ENCODE measurements at regions not wholly inside any gene's neighbourhood (a gene's known extent, or its start where the extent isn't known, plus 50 kb on each side); places are given as distances from the start of the nearest gene placed in this dataset.
"Not testable (repeated sequence)": the region's sequence is repeated elsewhere in the genome, so short reads cannot be mapped to it uniquely, and the experiment has no call there.

DNA sequence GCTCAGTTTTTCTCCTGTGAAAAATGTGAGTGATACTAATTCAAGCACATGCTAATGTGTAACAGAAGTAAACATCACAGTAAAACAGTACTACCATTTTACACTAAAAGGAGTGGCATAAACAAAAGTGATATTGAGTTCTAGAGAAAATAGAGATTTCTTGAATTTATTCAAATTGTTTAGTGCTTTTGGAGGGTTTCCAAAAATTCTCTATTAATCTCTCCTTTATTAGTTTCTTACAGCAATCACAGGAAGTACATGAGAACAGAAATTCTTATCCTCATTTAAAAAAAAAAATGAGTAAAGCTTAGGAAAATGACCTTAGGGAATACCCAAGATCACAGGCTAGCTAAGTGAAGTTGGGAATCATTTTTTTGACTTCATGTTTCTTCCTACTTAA is 459.7 kb upstream of the GALNTL6 start:
- no peak for DNase-seq (ENCODE audit: low read depth)
- TF ChIP-seq, protein P1, sequence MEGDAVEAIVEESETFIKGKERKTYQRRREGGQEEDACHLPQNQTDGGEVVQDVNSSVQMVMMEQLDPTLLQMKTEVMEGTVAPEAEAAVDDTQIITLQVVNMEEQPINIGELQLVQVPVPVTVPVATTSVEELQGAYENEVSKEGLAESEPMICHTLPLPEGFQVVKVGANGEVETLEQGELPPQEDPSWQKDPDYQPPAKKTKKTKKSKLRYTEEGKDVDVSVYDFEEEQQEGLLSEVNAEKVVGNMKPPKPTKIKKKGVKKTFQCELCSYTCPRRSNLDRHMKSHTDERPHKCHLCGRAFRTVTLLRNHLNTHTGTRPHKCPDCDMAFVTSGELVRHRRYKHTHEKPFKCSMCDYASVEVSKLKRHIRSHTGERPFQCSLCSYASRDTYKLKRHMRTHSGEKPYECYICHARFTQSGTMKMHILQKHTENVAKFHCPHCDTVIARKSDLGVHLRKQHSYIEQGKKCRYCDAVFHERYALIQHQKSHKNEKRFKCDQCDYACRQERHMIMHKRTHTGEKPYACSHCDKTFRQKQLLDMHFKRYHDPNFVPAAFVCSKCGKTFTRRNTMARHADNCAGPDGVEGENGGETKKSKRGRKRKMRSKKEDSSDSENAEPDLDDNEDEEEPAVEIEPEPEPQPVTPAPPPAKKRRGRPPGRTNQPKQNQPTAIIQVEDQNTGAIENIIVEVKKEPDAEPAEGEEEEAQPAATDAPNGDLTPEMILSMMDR (IDR thresholded peaks at IDR 0.05; ENCODE audit: low read depth, low read length, missing control alignments): no peak
- H3K4me3 ChIP-seq (ENCODE audit: low read depth, low read length): no peak overlapping the region

DNA sequence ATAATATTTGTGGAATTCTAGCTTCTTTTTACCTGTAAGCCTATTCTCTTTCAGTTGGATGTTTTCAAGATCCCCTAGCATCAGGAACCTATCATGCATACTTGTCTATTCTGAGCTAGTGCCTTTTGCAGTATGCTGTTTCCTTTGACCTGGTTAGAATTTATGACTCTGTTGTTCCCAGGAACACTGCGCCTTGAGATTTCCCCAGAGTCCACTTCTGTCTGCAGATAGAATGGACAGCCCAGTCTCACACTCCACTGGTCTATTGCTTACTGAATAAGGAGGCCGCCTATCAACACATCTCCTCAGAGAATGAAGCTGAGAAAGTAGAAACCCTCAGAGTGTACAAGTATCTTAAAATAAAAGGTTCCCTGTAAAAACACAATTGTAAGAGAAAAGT is 465.1 kb upstream of the GALNTL6 start:
- DNase-seq (ENCODE audit: low read depth): no peak
- TF ChIP-seq, protein P1 (IDR thresholded peaks at IDR 0.05; ENCODE audit: low read depth, low read length, missing control alignments): no peak
- H3K4me3 ChIP-seq (ENCODE audit: low read depth, low read length): no peak overlapping the region

DNA sequence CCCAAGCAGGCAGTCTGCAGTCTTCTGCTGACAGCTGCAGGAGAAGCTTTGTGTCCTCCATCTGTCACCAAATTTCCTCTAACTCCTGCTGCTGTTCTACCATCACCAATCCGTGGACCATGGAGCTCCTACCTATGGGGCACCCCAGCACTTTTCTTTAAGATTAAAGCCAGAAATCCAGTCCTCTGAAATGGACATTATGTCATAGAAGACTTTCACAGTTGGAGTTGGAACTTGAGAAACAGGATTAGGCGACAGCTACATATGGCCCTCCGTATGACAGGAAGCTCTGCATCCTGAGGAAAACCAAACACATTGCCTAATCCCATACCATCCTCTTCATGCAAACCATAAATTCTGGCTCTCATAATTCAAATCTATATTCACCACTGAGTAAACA is 470.6 kb upstream of the GALNTL6 start:
- no peak overlapping the region for H3K4me3 ChIP-seq (ENCODE audit: low read depth, low read length)
- TF ChIP-seq, protein P1 (IDR thresholded peaks at IDR 0.05; ENCODE audit: low read depth, low read length, missing control alignments): no peak

DNA sequence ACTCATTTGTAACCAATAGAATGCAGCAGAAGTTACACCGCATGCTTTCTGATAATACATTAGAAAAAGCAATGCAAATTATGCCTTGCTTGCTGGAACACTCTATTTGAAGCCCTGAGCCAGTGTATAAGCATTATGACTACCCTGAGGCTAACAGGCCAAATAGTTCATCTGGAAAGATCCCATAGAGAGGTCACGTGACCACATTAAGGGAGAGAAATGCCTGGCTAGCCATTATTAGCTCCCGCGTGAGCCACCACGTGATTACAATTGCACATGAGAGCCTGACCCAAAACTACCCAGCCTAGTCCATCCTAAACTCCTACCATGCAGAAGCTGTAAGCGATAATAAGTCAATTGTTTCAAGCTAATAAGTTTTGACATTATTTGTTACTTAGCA is 472.9 kb upstream of the GALNTL6 start:
- no peak overlapping the region for H3K4me3 ChIP-seq (ENCODE audit: low read depth, low read length)
- TF ChIP-seq, protein P1 (IDR thresholded peaks at IDR 0.05; ENCODE audit: low read depth, low read length, missing control alignments): no peak
- DNase-seq (ENCODE audit: low read depth): no peak

More for the DNA sequence above, 470.6 kb upstream of the GALNTL6 start:
- no peak for DNase-seq (ENCODE audit: low read depth)

DNA sequence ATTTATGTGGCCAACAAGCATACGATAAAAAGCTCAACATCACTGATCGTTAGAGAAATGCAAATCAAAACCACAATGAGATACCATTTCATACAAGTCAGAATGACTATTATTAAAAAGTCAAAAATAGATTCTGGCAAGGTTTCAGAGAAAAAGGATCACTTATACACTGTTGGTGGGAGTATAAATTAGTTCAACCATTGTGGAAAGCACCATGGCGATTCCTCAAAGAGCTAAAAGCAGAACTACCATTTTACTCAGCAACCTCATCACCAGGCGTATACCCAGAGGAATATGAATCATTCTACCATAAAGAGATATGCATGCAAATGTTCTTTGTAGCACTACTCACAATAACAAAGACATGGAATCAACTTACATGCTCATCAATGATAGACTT is 478.7 kb upstream of the GALNTL6 start:
- no peak overlapping the region for H3K4me3 ChIP-seq (ENCODE audit: low read depth, low read length)
- TF ChIP-seq, protein P1 (IDR thresholded peaks at IDR 0.05; ENCODE audit: low read depth, low read length, missing control alignments): no peak
- DNase-seq (ENCODE audit: low read depth): no peak

DNA sequence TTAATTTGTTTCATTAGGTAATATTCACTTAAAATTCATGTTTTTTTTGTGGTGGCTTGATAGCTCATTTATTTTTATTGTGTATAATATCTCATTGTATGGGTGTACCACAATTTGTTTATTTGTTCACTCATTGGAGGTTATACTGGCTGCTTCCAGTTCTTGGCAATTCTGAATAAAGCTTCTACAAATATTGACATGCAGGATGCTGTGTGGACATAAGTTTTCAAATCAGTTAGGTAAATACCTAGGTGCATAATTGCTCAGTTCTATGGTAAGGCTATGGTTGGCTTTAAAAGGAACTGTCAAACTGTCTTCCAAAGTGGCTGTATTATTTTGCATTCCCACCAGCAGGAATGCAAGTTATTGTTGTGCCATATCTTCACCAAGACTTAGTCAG is 504.5 kb upstream of the GALNTL6 start:
- TF ChIP-seq, protein P1 (IDR thresholded peaks at IDR 0.05; ENCODE audit: low read depth, low read length, missing control alignments): no peak
- no peak overlapping the region for H3K4me3 ChIP-seq (ENCODE audit: low read depth, low read length)
- no peak for DNase-seq (ENCODE audit: low read depth)

DNA sequence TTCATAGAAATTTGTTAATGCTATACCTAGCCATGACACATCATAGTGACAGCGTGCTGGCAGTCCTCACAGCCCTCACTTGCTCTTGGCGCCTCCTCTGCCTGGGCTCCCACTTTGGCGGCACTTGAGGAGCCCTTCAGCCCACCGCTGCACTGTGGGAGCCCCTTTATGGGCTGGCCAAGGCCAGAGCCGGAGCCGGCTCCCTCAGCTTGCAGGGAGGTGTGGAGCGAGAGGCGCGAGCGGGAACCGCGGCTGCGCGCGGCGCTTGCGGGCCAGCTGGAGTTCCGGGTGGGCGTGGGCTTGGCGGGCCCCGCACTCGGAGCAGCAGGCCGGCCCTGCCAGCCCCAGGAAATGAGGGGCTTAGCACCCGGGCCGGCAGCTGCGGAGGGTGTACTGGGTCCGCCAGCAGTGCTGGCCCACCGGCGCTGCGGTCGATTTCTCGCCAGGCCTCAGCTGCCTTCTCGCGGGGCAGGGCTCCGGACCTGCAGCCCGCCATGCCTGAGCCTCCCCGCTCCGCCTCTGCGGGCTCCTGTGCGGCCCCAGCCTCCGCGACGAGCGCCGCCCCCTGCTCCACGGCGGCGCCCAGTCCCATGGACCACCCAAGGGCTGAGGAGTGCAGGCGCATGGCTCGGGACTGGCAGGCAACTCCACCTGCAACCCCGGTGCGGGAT is 515.0 kb upstream of the GALNTL6 start:
- not testable (repeated sequence) for H3K4me3 ChIP-seq (ENCODE audit: low read depth, low read length)

More for the DNA sequence above, 515.0 kb upstream of the GALNTL6 start:
- DNase-seq (ENCODE audit: low read depth): not testable (repeated sequence)
